Brain microvascular endothelial cell (primary cell): ENCODE measurements at regions not wholly inside any gene's neighbourhood (a gene's known extent, or its start where the extent isn't known, plus 50 kb on each side); places are given as distances from the start of the nearest gene placed in this dataset.

Source experiments
- DNase-seq: peaks from one replicate; pipeline ENCODE4 v3.0.0-alpha.2; 2020
- H3K27ac ChIP-seq: fragments of 250-450 bp; sonication (Bioruptor Pico); 2 replicates; pipeline ENCODE4 v1.5.1; 2020; ENCODE audit warnings: mild to moderate bottlenecking, moderate library complexity
- H3K27me3 ChIP-seq: fragments of 250-450 bp; sonication (Bioruptor Pico); replicated peaks from 2 replicates; pipeline ENCODE4 v1.5.1; 2020; ENCODE audit warnings: mild to moderate bottlenecking
- H3K36me3 ChIP-seq: fragments of 250-450 bp; sonication (Bioruptor Pico); replicated peaks from 2 replicates; pipeline ENCODE4 v1.5.1; 2020; ENCODE audit warnings: mild to moderate bottlenecking
- H3K4me3 ChIP-seq: 2 replicates; pipeline ENCODE4 v1.5.1; 2011; ENCODE audit warnings: low read depth, mild to moderate bottlenecking, control low read depth, low read length, moderate library complexity
- CTCF ChIP-seq: IDR thresholded peaks from 2 replicates; pipeline ENCODE4 v1.5.1; 2011; ENCODE audit warnings: low read depth, mild to moderate bottlenecking, moderate library complexity, low read length, control low read depth, inconsistent platforms; ENCODE audit errors: missing control alignments
- in situ Hi-C: cut with HindIII; loops from 2 replicates; pipeline ENCODE4 v1.10.0; 2017; ENCODE audit warnings: low sequenced_read_pairs, low pct_ligation_motif_present

GRCh38 chr6:18595774-18596530 lies 208.8 kb downstream of the RNF144B start:
- Histone ChIP-seq H3K36me3 (no peaks in the 10 kb centered on the region), H3K4me3 (no peak overlapping the region), H3K27me3 (no peaks in the 10 kb centered on the region), H3K27ac (no peak overlapping the region)
- TF ChIP-seq CTCF = peak; percentile 95
- DNase-seq = peak; percentile 67
- in situ Hi-C loops = no loop called here

- Histone ChIP-seq H3K36me3 (no peaks in the 10 kb centered on the region), H3K4me3 (no peak overlapping the region), H3K27ac (no peak overlapping the region), H3K27me3 (no peaks in the 10 kb centered on the region)
- no peak for TF ChIP-seq CTCF
- no peak for DNase-seq
- in situ Hi-C loops = no loop called here
Observed at GRCh38 chr6:18596531-18596835, 209.3 kb downstream of the RNF144B start.

- H3K27me3 ChIP-seq = no peaks in the 10 kb centered on the region
- DNase-seq = no peak
- in situ Hi-C loops = no loop called here
- TF ChIP-seq CTCF = no peak
- H3K36me3 ChIP-seq = no peaks in the 10 kb centered on the region
- no peak overlapping the region for H3K27ac ChIP-seq
- no peak overlapping the region for H3K4me3 ChIP-seq
Observed at GRCh38 chr6:18598551-18599264, 211.6 kb downstream of the RNF144B start.

GRCh38 chr6:18600255-18600654 lies 213.1 kb downstream of the RNF144B start:
- no peak for DNase-seq
- no peak overlapping the region for H3K4me3 ChIP-seq
- H3K36me3 ChIP-seq = no peaks in the 10 kb centered on the region
- in situ Hi-C loops = no loop called here
- no peak for TF ChIP-seq CTCF
- no peaks in the 10 kb centered on the region for H3K27me3 ChIP-seq
- no peak overlapping the region for H3K27ac ChIP-seq

- H3K27me3 ChIP-seq = no peaks in the 10 kb centered on the region
- TF ChIP-seq CTCF = no peak
- in situ Hi-C loops = no loop called here
Observed at GRCh38 chr6:18601516-18602020, 214.4 kb downstream of the RNF144B start.

More at GRCh38 chr6:18601516-18602020, 214.4 kb downstream of the RNF144B start:
- H3K36me3 ChIP-seq = no peaks in the 10 kb centered on the region
- no peak overlapping the region for H3K27ac ChIP-seq
- DNase-seq = no peak
- no peak overlapping the region for H3K4me3 ChIP-seq
